RPMI7951 (cell line): ENCODE measurements at regions not wholly inside any gene's neighbourhood (a gene's known extent, or its start where the extent isn't known, plus 50 kb on each side); places are given as distances from the start of the nearest gene placed in this dataset.

Experiments used
- DNase-seq: peaks from one replicate; pipeline ENCODE4 v3.0.0-alpha.2; 2012; ENCODE audit warnings: low read depth

- no peak for DNase-seq
These were observed 708.7 kb downstream of the VGLL3 start for GRCh38 chr3:86282106-86282787.

GRCh38 chr3:86269364-86270155 lies 721.4 kb downstream of the VGLL3 start:
- DNase-seq, result no peak

- no peak for DNase-seq
These were observed 732.9 kb downstream of the VGLL3 start for GRCh38 chr3:86257955-86258641.

- no peak for DNase-seq
These were observed 736.5 kb downstream of the VGLL3 start for GRCh38 chr3:86254480-86254879.

GRCh38 chr3:86251781-86252180 lies 739.2 kb downstream of the VGLL3 start:
- DNase-seq, result no peak

- no peak for DNase-seq
These were observed 741.1 kb downstream of the VGLL3 start for GRCh38 chr3:86249833-86250232.

GRCh38 chr3:86245360-86245759 lies 745.6 kb downstream of the VGLL3 start:
- no peak for DNase-seq

- DNase-seq, result no peak
These were observed 746.0 kb downstream of the VGLL3 start for GRCh38 chr3:86244905-86245304.

GRCh38 chr3:86239946-86240345 lies 751.0 kb downstream of the VGLL3 start:
- no peak for DNase-seq

GRCh38 chr3:86234506-86235254 lies 756.3 kb downstream of the VGLL3 start:
- DNase-seq, result no peak

- no peak for DNase-seq
These were observed 760.2 kb downstream of the VGLL3 start for GRCh38 chr3:86230762-86231161.

GRCh38 chr3:86229775-86230094 lies 761.2 kb downstream of the VGLL3 start:
- DNase-seq, result no peak

- DNase-seq, result no peak
These were observed 761.7 kb downstream of the VGLL3 start for GRCh38 chr3:86229086-86229774.

GRCh38 chr3:86228101-86228500 lies 762.8 kb downstream of the VGLL3 start:
- DNase-seq, result no peak

GRCh38 chr3:86225461-86225860 lies 765.5 kb downstream of the VGLL3 start:
- no peak for DNase-seq

- DNase-seq, result no peak
These were observed 769.3 kb downstream of the VGLL3 start for GRCh38 chr3:86221601-86222000.

- no peak for DNase-seq
These were observed 782.2 kb downstream of the VGLL3 start for GRCh38 chr3:86208772-86209171.

- DNase-seq, result no peak
These were observed 808.3 kb downstream of the VGLL3 start for GRCh38 chr3:86182606-86183005.

- no peak for DNase-seq
These were observed 810.3 kb downstream of the VGLL3 start for GRCh38 chr3:86180696-86181095.

GRCh38 chr3:86178095-86178494 lies 812.9 kb downstream of the VGLL3 start:
- no peak for DNase-seq

GRCh38 chr3:86176445-86176784 lies 814.5 kb downstream of the VGLL3 start:
- DNase-seq, result no peak
